SKM-1 treated with dmso at 0.1 percent for 144 hours (cell line): ENCODE measurements at regions not wholly inside any gene's neighbourhood (a gene's known extent, or its start where the extent isn't known, plus 50 kb on each side); places are given as distances from the start of the nearest gene placed in this dataset.

Experiments
- DNase-seq: peaks from one replicate; lab custom pipeline; 2025; ENCODE audit not compliant: unreplicated experiment; lab: John Stamatoyannopoulos, UW

DNA sequence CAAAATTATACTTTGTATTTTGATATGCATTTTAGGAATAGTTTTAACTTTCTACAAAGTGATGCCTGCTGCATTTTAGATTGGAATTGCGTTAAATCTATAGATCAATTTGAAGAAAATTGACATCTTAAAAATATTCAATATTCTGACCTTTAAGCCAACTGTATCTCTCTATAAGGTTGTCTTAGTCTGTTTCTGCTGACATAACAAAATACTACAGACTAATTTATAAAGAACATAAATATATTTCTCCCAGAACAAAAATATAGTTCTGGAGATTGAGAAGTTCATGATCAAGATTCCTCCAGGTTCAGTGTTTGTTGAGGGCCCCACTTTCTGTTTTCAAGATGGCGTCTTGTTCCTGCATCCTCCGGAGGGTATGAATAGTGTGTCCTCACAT, 73.6 kb upstream of the NEGR1 start:
- no peak for DNase-seq

- DNase-seq = no peak
Measured at GRCh38 chr1:72341661-72342060, 59.3 kb upstream of the NEGR1 start.

DNA sequence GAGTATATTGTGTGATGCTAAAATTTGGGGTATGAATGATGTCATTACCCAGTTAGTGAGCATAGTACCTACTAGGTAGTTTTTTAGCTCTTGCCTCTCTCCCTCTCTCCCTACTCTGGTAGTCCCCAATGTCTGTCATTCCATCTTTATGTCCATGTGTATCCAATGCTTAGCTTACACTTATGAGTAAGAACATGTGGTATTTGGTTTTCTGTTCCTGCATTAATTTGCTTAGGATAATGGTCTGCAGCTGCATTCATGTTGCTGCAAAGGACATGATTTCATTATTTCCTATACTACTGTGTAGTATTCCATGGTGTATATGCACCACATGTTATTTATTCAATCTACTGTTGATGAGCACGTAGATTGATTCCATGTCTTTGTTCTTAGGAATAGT, 54.4 kb upstream of the NEGR1 start:
- DNase-seq = no peak
